Left kidney (tissue), 1 donor: ENCODE measurements at regions not wholly inside any gene's neighbourhood (a gene's known extent, or its start where the extent isn't known, plus 50 kb on each side); places are given as distances from the start of the nearest gene placed in this dataset.

ENCODE experiments used
- DNase-seq: peaks from one replicate; pipeline ENCODE4 v3.0.0-alpha.2; 2013

- DNase-seq: no peak
These were observed 54.5 kb upstream of the FAM78B start for GRCh38 chr1:166221316-166221715.

- no peak for DNase-seq
These were observed 67.1 kb upstream of the FAM78B start for GRCh38 chr1:166233750-166234366.

GRCh38 chr1:166235728-166236127 lies 68.9 kb upstream of the FAM78B start:
- DNase-seq: no peak

- DNase-seq: no peak
These were observed 70.9 kb upstream of the FAM78B start for GRCh38 chr1:166237675-166238074.

- no peak for DNase-seq
These were observed 86.4 kb upstream of the FAM78B start for GRCh38 chr1:166253076-166253779.

GRCh38 chr1:166258017-166258416 lies 91.2 kb upstream of the FAM78B start:
- DNase-seq: no peak

- no peak for DNase-seq
These were observed 94.7 kb upstream of the FAM78B start for GRCh38 chr1:166261511-166261910.

GRCh38 chr1:166270476-166271150 lies 103.8 kb upstream of the FAM78B start:
- no peak for DNase-seq

GRCh38 chr1:166271151-166271538 lies 104.3 kb upstream of the FAM78B start:
- DNase-seq: no peak

GRCh38 chr1:166272155-166272554 lies 105.4 kb upstream of the FAM78B start:
- no peak for DNase-seq

GRCh38 chr1:166272851-166273250 lies 106.0 kb upstream of the FAM78B start:
- no peak for DNase-seq

GRCh38 chr1:166273618-166274017 lies 106.8 kb upstream of the FAM78B start:
- DNase-seq: no peak

GRCh38 chr1:166282391-166283137 lies 115.8 kb upstream of the FAM78B start:
- DNase-seq: no peak

- no peak for DNase-seq
These were observed 116.4 kb upstream of the FAM78B start for GRCh38 chr1:166283190-166283589.

GRCh38 chr1:166283600-166283999 lies 116.8 kb upstream of the FAM78B start:
- no peak for DNase-seq

- no peak for DNase-seq
These were observed 122.7 kb upstream of the FAM78B start for GRCh38 chr1:166289309-166290050.

GRCh38 chr1:166295656-166296055 lies 128.9 kb upstream of the FAM78B start:
- DNase-seq: no peak

GRCh38 chr1:166297993-166298392 lies 131.2 kb upstream of the FAM78B start:
- DNase-seq: no peak

- no peak for DNase-seq
These were observed 134.0 kb upstream of the FAM78B start for GRCh38 chr1:166300767-166301166.

GRCh38 chr1:166302989-166303758 lies 136.4 kb upstream of the FAM78B start:
- no peak for DNase-seq

GRCh38 chr1:166304131-166304530 lies 137.3 kb upstream of the FAM78B start:
- DNase-seq: no peak
